IPS-20b (cell line): ENCODE measurements at regions not wholly inside any gene's neighbourhood (a gene's known extent, or its start where the extent isn't known, plus 50 kb on each side); places are given as distances from the start of the nearest gene placed in this dataset.

Source experiments
- H3K27ac ChIP-seq: one replicate; pipeline ENCODE4 v1.5.1; 2013; ENCODE audit warnings: low read length
- H3K27me3 ChIP-seq: 2 replicates; pipeline ENCODE4 v1.6.1; 2013; ENCODE audit warnings: mild to moderate bottlenecking, low read length, inconsistent platforms; ENCODE audit not compliant: insufficient read depth
- H3K36me3 ChIP-seq: 2 replicates; pipeline ENCODE4 v1.6.1; 2013; ENCODE audit warnings: low read depth, mild to moderate bottlenecking, inconsistent platforms, low read length, moderate library complexity; ENCODE audit not compliant: insufficient read depth
- H3K4me1 ChIP-seq: 2 replicates; pipeline ENCODE4 v1.6.1; 2013; ENCODE audit warnings: mild to moderate bottlenecking, control low read depth, inconsistent platforms, low read length, moderate library complexity; ENCODE audit not compliant: insufficient read depth
- H3K4me3 ChIP-seq: 2 replicates; pipeline ENCODE4 v1.5.1; 2013; ENCODE audit warnings: mild to moderate bottlenecking, low read length, inconsistent platforms
- H3K9ac ChIP-seq: 2 replicates; pipeline ENCODE4 v1.6.1; 2013; ENCODE audit warnings: low read depth, mild to moderate bottlenecking, inconsistent platforms, low read length, moderate library complexity
- H3K9me3 ChIP-seq: 2 replicates; pipeline ENCODE4 v1.6.1; 2013; ENCODE audit warnings: mild to moderate bottlenecking, low read depth, low read length, inconsistent platforms; ENCODE audit not compliant: insufficient read depth

- Histone ChIP-seq H3K9ac (no peak overlapping the region), H3K27ac (no peak overlapping the region), H3K4me1 (no peaks in the 10 kb centered on the region), H3K9me3 (no peaks in the 10 kb centered on the region), H3K36me3 (no peaks in the 10 kb centered on the region), H3K27me3 (no peaks in the 10 kb centered on the region), H3K4me3 (no peak overlapping the region)
Measured at GRCh38 chr18:43868497-43868995, 591.3 kb upstream of the SYT4 start.

- no peaks in the 10 kb centered on the region for H3K36me3 ChIP-seq
- H3K27ac ChIP-seq: no peak overlapping the region
- H3K4me1 ChIP-seq: no peaks in the 10 kb centered on the region
- no peak overlapping the region for H3K9ac ChIP-seq
- no peak overlapping the region for H3K4me3 ChIP-seq
- no peaks in the 10 kb centered on the region for H3K27me3 ChIP-seq
- H3K9me3 ChIP-seq: no peaks in the 10 kb centered on the region
Measured at GRCh38 chr18:43869451-43870008, 592.2 kb upstream of the SYT4 start.

- Histone ChIP-seq H3K27ac (no peak overlapping the region), H3K4me1 (no peaks in the 10 kb centered on the region), H3K9ac (no peak overlapping the region)
Measured at GRCh38 chr18:43870626-43871025, 593.3 kb upstream of the SYT4 start.

GRCh38 chr18:43875511-43875910, 598.2 kb upstream of the SYT4 start:
- no peaks in the 10 kb centered on the region for H3K27me3 ChIP-seq
- H3K9me3 ChIP-seq: no peaks in the 10 kb centered on the region
- H3K9ac ChIP-seq: no peak overlapping the region
- no peak overlapping the region for H3K4me3 ChIP-seq
- no peaks in the 10 kb centered on the region for H3K4me1 ChIP-seq
- no peak overlapping the region for H3K27ac ChIP-seq
- H3K36me3 ChIP-seq: no peaks in the 10 kb centered on the region

More at GRCh38 chr18:43870626-43871025, 593.3 kb upstream of the SYT4 start:
- no peak overlapping the region for H3K4me3 ChIP-seq
- H3K27me3 ChIP-seq: no peaks in the 10 kb centered on the region
- H3K9me3 ChIP-seq: no peaks in the 10 kb centered on the region
- H3K36me3 ChIP-seq: no peaks in the 10 kb centered on the region

GRCh38 chr18:43876286-43876685, 599.0 kb upstream of the SYT4 start:
- H3K9ac ChIP-seq: no peak overlapping the region
- H3K4me1 ChIP-seq: no peaks in the 10 kb centered on the region
- H3K36me3 ChIP-seq: no peaks in the 10 kb centered on the region
- no peak overlapping the region for H3K27ac ChIP-seq
- no peaks in the 10 kb centered on the region for H3K27me3 ChIP-seq
- no peak overlapping the region for H3K4me3 ChIP-seq
- H3K9me3 ChIP-seq: no peaks in the 10 kb centered on the region

GRCh38 chr18:43876748-43877147, 599.5 kb upstream of the SYT4 start:
- no peaks in the 10 kb centered on the region for H3K9me3 ChIP-seq
- H3K27ac ChIP-seq: no peak overlapping the region
- H3K27me3 ChIP-seq: no peaks in the 10 kb centered on the region
- H3K4me1 ChIP-seq: no peaks in the 10 kb centered on the region
- no peak overlapping the region for H3K4me3 ChIP-seq
- H3K36me3 ChIP-seq: no peaks in the 10 kb centered on the region
- no peak overlapping the region for H3K9ac ChIP-seq

GRCh38 chr18:43877616-43878321, 600.5 kb upstream of the SYT4 start:
- no peaks in the 10 kb centered on the region for H3K4me1 ChIP-seq
- H3K4me3 ChIP-seq: no peak overlapping the region
- no peak overlapping the region for H3K9ac ChIP-seq
- H3K9me3 ChIP-seq: no peaks in the 10 kb centered on the region
- no peak overlapping the region for H3K27ac ChIP-seq
- H3K27me3 ChIP-seq: no peaks in the 10 kb centered on the region
- H3K36me3 ChIP-seq: no peaks in the 10 kb centered on the region

GRCh38 chr18:43879415-43879814, 602.1 kb upstream of the SYT4 start:
- no peak overlapping the region for H3K4me3 ChIP-seq
- H3K27ac ChIP-seq: no peak overlapping the region
- no peak overlapping the region for H3K9ac ChIP-seq
- H3K27me3 ChIP-seq: no peaks in the 10 kb centered on the region
- H3K9me3 ChIP-seq: no peaks in the 10 kb centered on the region
- no peaks in the 10 kb centered on the region for H3K4me1 ChIP-seq
- no peaks in the 10 kb centered on the region for H3K36me3 ChIP-seq

- Histone ChIP-seq H3K36me3 (no peaks in the 10 kb centered on the region), H3K4me3 (no peak overlapping the region), H3K9me3 (no peaks in the 10 kb centered on the region), H3K4me1 (peaks cover 6% of the 10 kb centered on the region; the same call in 1 of the 2 replicates), H3K9ac (no peak overlapping the region), H3K27me3 (no peaks in the 10 kb centered on the region), H3K27ac (no peak overlapping the region)
Measured at GRCh38 chr18:43882358-43883055, 605.2 kb upstream of the SYT4 start.

- no peaks in the 10 kb centered on the region for H3K36me3 ChIP-seq
- no peak overlapping the region for H3K9ac ChIP-seq
- H3K4me3 ChIP-seq: no peak overlapping the region
- no peaks in the 10 kb centered on the region for H3K27me3 ChIP-seq
- H3K27ac ChIP-seq: no peak overlapping the region
- H3K9me3 ChIP-seq: no peaks in the 10 kb centered on the region
- H3K4me1 ChIP-seq: peaks cover 13% of the 10 kb centered on the region; the same call in 1 of the 2 replicates
Measured at GRCh38 chr18:43883886-43884285, 606.6 kb upstream of the SYT4 start.

- no peak overlapping the region for H3K4me3 ChIP-seq
- no peak overlapping the region for H3K9ac ChIP-seq
- H3K4me1 ChIP-seq: peaks cover 13% of the 10 kb centered on the region; the same call in 1 of the 2 replicates
- no peaks in the 10 kb centered on the region for H3K36me3 ChIP-seq
- H3K27me3 ChIP-seq: no peaks in the 10 kb centered on the region
- no peak overlapping the region for H3K27ac ChIP-seq
- no peaks in the 10 kb centered on the region for H3K9me3 ChIP-seq
Measured at GRCh38 chr18:43886341-43886740, 609.1 kb upstream of the SYT4 start.

GRCh38 chr18:43887491-43887890, 610.2 kb upstream of the SYT4 start:
- H3K36me3 ChIP-seq: no peaks in the 10 kb centered on the region
- no peaks in the 10 kb centered on the region for H3K27me3 ChIP-seq
- H3K9ac ChIP-seq: no peak overlapping the region
- no peaks in the 10 kb centered on the region for H3K9me3 ChIP-seq
- H3K4me3 ChIP-seq: no peak overlapping the region
- no peak overlapping the region for H3K27ac ChIP-seq
- peaks cover 13% of the 10 kb centered on the region; the same call in 1 of the 2 replicates for H3K4me1 ChIP-seq
